ENCODE measurements at regions not wholly inside any gene's neighbourhood (a gene's known extent, or its start where the extent isn't known, plus 50 kb on each side); places are given as distances from the start of the nearest gene placed in this dataset.
"Not testable (repeated sequence)": the region's sequence is repeated elsewhere in the genome, so short reads cannot be mapped to it uniquely, and the experiment has no call there.

DNA sequence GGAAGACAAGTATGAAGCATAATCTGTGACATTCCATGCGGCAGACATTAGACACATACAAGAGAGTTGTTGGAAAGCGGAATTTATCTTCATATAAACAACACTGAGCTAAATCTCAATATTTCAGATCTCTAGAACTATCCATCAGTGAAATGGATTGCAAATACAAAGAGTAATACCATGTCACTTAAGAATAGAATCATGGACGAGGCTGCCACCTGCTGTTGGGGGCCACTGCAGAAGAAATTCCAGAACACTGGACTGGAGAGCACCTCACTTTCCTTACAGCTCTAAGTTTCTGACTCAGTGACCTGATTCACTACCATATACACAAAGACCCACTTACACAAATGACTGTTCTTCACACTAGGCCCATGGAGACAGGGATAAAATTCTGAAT lies 346.7 kb downstream of the OR4F29 start:
- DNase-seq (ENCODE audit: low read depth in 3 of 3), result not testable (repeated sequence)

DNA sequence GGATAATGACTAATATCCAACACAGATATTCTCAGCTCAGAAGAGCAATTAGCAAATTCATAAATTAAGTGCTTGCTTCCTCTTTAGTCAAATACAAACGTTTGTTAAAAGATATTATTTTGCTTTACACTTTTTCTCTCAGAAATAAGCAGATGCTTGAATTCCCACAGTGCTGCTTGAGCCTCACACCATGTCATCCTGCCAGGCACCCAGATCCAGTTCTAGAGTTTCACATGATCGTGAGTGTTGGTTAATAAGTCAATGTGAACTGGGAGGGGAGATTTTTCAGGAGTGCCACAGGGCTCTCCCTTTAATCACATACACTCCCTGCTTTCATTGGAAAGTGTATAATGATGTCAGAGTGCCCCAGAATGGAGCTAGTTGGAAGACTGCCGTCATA lies 352.0 kb downstream of the OR4F29 start:
- DNase-seq (ENCODE audit: low read depth in 3 of 3), result not testable (repeated sequence)

- not testable (repeated sequence) for DNase-seq (ENCODE audit: low read depth in 3 of 3)
Observed at GRCh38 chr1:98811-99210, 352.7 kb downstream of the OR4F29 start.

DNA sequence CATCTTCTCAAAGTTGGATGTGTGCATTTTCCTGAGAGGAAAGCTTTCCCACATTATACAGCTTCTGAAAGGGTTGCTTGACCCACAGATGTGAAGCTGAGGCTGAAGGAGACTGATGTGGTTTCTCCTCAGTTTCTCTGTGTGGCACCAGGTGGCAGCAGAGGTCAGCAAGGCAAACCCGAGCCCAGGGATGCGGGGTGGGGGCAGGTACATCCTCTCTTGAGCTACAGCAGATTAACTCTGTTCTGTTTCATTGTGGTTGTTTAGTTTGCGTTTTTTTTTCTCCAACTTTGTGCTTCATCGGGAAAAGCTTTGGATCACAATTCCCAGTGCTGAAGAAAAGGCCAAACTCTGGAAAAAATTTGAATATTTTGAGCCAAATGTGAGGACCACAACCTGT lies 360.2 kb downstream of the OR4F29 start:
- not testable (repeated sequence) for DNase-seq (ENCODE audit: low read depth in 3 of 3)

DNA sequence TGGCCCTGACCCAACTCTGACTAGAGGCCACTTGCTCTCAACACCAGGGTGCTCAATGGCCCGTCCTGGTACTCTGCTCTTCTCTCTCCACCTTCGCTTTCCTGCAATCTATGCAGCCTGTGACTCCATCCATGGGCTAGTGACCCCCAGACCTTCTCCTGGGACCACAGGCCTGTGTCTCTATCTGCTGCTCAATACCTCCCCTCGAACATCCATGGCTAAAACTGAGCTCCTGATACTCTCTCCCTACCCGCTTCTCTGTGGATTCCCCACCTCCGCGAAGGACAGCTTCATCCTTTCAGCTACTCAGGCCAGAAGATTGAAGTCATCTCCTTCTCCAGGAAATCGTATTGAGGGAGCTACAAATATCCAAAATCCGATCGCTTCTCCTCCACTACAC lies 363.4 kb downstream of the OR4F29 start:
- not testable (repeated sequence) for DNase-seq (ENCODE audit: low read depth in 3 of 3)

DNA sequence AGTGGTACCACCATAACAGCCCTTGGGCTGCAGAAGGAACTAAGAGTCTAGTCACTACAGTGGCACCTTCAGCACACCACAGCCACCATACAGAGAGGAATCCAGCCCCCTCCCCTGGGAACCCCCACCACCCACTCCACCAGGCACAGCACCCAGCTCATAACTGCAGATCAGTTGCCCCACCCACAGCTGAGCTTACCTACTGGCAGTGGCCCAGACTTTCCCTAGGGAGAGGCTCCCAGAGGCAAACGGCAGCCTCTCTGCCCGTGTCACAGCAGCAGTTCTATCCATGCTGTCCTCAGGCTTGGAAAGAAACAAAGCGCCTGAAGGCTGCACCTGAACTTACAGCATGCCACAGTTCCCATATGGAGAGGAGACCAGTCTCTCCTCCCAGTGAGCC lies 372.3 kb downstream of the OR4F29 start:
- not testable (repeated sequence) for DNase-seq (ENCODE audit: low read depth in 3 of 3)

- not testable (repeated sequence) for DNase-seq (ENCODE audit: low read depth in 3 of 3)
Observed at GRCh38 chr1:65119-65518, 386.4 kb downstream of the OR4F29 start, which contains the start of gene OR4F5. OR4F5 (plus strand) TSS chr1:65419.

GRCh38 chr1:56014-56531 lies 395.4 kb downstream of the OR4F29 start:
- not testable (repeated sequence) for DNase-seq (ENCODE audit: low read depth in 3 of 3)

GRCh38 chr1:53182-53581 lies 398.3 kb downstream of the OR4F29 start:
- DNase-seq (ENCODE audit: low read depth in 3 of 3), result not testable (repeated sequence)

DNA sequence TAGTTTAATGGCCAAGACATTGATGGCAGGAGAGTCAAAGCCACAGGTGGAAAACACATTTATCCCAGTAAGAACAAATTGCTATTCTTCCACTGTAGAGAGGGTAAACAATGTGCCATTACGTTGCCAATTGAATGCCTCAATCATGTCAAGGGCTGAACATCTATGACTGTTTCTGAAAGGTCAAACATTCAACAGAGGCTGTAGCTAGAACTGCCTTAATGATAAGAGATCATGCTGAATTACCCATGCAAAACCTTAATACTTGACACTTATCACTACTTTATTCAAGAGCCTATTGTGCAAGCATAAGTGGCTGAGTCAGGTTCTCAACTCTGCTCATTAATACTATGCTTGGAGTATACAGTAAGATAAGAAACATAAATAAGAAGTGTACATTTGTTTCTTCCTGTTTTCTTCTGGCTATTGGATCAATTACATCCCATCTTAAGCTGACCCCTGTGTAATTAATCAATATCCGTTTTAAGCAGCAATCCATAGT lies 409.5 kb downstream of the OR4F29 start:
- not testable (repeated sequence) for DNase-seq (ENCODE audit: low read depth in 3 of 3)

- not testable (repeated sequence) for DNase-seq (ENCODE audit: low read depth in 3 of 3)
Observed at GRCh38 chr1:41197-41596, 410.3 kb downstream of the OR4F29 start.

GRCh38 chr1:29183-29582 lies 422.3 kb downstream of the OR4F29 start:
- not testable (repeated sequence) for DNase-seq (ENCODE audit: low read depth in 3 of 3)

GRCh38 chr1:17298-17697 lies 434.2 kb downstream of the OR4F29 start:
- not testable (repeated sequence) for DNase-seq (ENCODE audit: low read depth in 3 of 3)

DNA sequence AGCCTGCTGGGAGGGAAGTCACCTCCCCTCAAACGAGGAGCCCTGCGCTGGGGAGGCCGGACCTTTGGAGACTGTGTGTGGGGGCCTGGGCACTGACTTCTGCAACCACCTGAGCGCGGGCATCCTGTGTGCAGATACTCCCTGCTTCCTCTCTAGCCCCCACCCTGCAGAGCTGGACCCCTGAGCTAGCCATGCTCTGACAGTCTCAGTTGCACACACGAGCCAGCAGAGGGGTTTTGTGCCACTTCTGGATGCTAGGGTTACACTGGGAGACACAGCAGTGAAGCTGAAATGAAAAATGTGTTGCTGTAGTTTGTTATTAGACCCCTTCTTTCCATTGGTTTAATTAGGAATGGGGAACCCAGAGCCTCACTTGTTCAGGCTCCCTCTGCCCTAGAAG lies 435.5 kb downstream of the OR4F29 start:
- DNase-seq (ENCODE audit: low read depth in 3 of 3), result not testable (repeated sequence)

DNA sequence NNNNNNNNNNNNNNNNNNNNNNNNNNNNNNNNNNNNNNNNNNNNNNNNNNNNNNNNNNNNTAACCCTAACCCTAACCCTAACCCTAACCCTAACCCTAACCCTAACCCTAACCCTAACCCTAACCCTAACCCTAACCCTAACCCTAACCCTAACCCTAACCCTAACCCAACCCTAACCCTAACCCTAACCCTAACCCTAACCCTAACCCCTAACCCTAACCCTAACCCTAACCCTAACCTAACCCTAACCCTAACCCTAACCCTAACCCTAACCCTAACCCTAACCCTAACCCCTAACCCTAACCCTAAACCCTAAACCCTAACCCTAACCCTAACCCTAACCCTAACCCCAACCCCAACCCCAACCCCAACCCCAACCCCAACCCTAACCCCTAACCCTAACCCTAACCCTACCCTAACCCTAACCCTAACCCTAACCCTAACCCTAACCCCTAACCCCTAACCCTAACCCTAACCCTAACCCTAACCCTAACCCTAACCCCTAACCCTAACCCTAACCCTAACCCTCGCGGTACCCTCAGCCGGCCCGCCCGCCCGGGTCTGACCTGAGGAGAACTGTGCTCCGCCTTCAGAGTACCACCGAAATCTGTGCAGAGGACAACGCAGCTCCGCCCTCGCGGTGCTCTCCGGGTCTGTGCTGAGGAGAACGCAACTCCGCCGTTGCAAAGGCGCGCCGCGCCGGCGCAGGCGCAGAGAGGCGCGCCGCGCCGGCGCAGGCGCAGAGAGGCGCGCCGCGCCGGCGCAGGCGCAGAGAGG lies 441.3 kb downstream of the OR4F29 start:
- peak in 1 of 3 donors; percentile 8 for DNase-seq (ENCODE audit: low read depth in 3 of 3)
